Panc1 (cell line): ENCODE measurements at regions not wholly inside any gene's neighbourhood (a gene's known extent, or its start where the extent isn't known, plus 50 kb on each side); places are given as distances from the start of the nearest gene placed in this dataset.

ENCODE experiments used
- ATAC-seq: fragments of 200-7000 bp; cut with Tn5 transposase; 2 replicates; pipeline ENCODE4 v1.9.1; 2020; ENCODE audit warnings: mild to moderate bottlenecking, moderate library complexity
- BruUV-seq: library from RNA; stranded (reverse); fragments of 400-500 nt; replicated peaks from 2 replicates; lab custom pipeline; 2021; lab: Mats Ljungman, UMichigan
- CTCF ChIA-PET: fragments of 300-600 bp; sonication (Branson Sonifier 250); formaldehyde crosslinking; loops from one replicate; lab custom pipeline; 2022; ENCODE audit warnings: antibody characterized with exemption; lab: Charles Lee
- POLR2A ChIA-PET: fragments of 300-600 bp; sonication (Branson Sonifier 250); formaldehyde crosslinking; loops from one replicate; lab custom pipeline; 2022; ENCODE audit warnings: antibody characterized with exemption; lab: Charles Lee
- DNase-seq: peaks from one replicate; pipeline ENCODE4 v3.0.0-alpha.2; 2010; ENCODE audit warnings: low read depth, low spot score
- H3K27ac ChIP-seq: 2 replicates; pipeline ENCODE4 v1.5.1; 2011; ENCODE audit warnings: mild to moderate bottlenecking, low read length, inconsistent platforms
- H3K27me3 ChIP-seq: fragments of 200-500 bp; sonication (Bioruptor generic); 2 replicates; pipeline ENCODE4 v1.6.0; 2014; ENCODE audit warnings: low read length, inconsistent platforms; ENCODE audit not compliant: control insufficient read depth, insufficient read depth
- H3K36me3 ChIP-seq: fragments of 200-500 bp; sonication (Bioruptor generic); 2 replicates; pipeline ENCODE4 v1.5.1; 2014; ENCODE audit warnings: inconsistent platforms, mild to moderate bottlenecking, low read length, moderate library complexity; ENCODE audit not compliant: control insufficient read depth, insufficient read depth
- H3K4me1 ChIP-seq: 2 replicates; pipeline ENCODE4 v1.5.1; 2011; ENCODE audit warnings: inconsistent platforms, mild to moderate bottlenecking, low read length, moderate library complexity; ENCODE audit not compliant: control insufficient read depth, insufficient read depth
- H3K4me3 ChIP-seq, 2 experiments: 2 replicates each; pipeline ENCODE4 v1.5.1; 2011 to 2012; ENCODE audit warnings: low read depth in 2 of 2, low read length in 2 of 2, mild to moderate bottlenecking in 2 of 2, inconsistent platforms in 1 of 2, moderate library complexity in 1 of 2
- H3K9me3 ChIP-seq: fragments of 200-500 bp; sonication (Bioruptor generic); 2 replicates; pipeline ENCODE4 v1.5.1; 2014; ENCODE audit warnings: low read depth, mild to moderate bottlenecking, inconsistent platforms, low read length, moderate library complexity; ENCODE audit not compliant: control insufficient read depth, insufficient read depth
- CTCF ChIP-seq: fragments of 450-650 bp; IDR thresholded peaks from 2 replicates; pipeline ENCODE4 v1.5.1; 2017; ENCODE audit warnings: mild to moderate bottlenecking
- POLR2AphosphoS5 ChIP-seq: IDR thresholded peaks from 2 replicates; pipeline ENCODE4 v1.6.1; 2012; ENCODE audit warnings: mild to moderate bottlenecking, low read depth, low read length, moderate library complexity
- REST ChIP-seq, 2 experiments: IDR thresholded peaks; 2 replicates each; pipeline ENCODE4 v1.6.1; 2011 to 2012; ENCODE audit warnings: low read depth in 2 of 2, control low read depth in 1 of 2, low read length in 1 of 2, mild to moderate bottlenecking in 1 of 2, moderate library complexity in 1 of 2; ENCODE audit not compliant: insufficient read depth in 1 of 2
- SIN3A ChIP-seq: IDR thresholded peaks from 2 replicates; pipeline ENCODE4 v1.6.1; 2012; ENCODE audit warnings: low read depth, mild to moderate bottlenecking, low read length, moderate library complexity, borderline replicate concordance; ENCODE audit not compliant: insufficient read depth
- TCF7L2 ChIP-seq: IDR thresholded peaks from 2 replicates; pipeline ENCODE4 v1.6.1; 2011; ENCODE audit warnings: mild to moderate bottlenecking, low read depth, low read length, inconsistent platforms
- in situ Hi-C: cut with HindIII; loops from 2 replicates; pipeline ENCODE4 v1.10.0; 2016; ENCODE audit warnings: low sequenced_read_pairs, low pct_unique_long_range_greater_than_20kb
- intact Hi-C: fragments of 100-400 bp; cut with micrococcal nuclease; formaldehyde crosslinking; loops from one replicate; pipeline ENCODE4 v1.10.0; 2022; ENCODE audit not compliant: unreplicated experiment

GRCh38 chr2:7206111-7206810 is 289.0 kb downstream of the RNF144A start:
- Histone ChIP-seq H3K9me3 (no peaks in the 10 kb centered on the region), H3K27me3 (no peaks in the 10 kb centered on the region), H3K4me3 (no peak overlapping the region), H3K27ac (no peak overlapping the region), H3K4me1 (no peaks in the 10 kb centered on the region), H3K36me3 (no peaks in the 10 kb centered on the region)
- POLR2A ChIA-PET, result no interaction called here
- intact Hi-C loops, result loop anchor here (5.0 kb wide), 1 partner anchor 131 kb away; no protein-coding TSS in a partner anchor
- in situ Hi-C loops, result no loop called here
- CTCF ChIA-PET, result no interaction called here
- BruUV-seq, result no TSS peak
- ATAC-seq, result no peak
- TF ChIP-seq TCF7L2 (no peak), SIN3A (no peak), REST (IDR thresholded peaks at IDR 0.05; ENCODE audit: insufficient read depth in 1 of 2, low read depth in 2 of 2, low read length in 1 of 2) (no peak), POLR2AphosphoS5 (no peak), CTCF (no peak)
- no peak for DNase-seq

- in situ Hi-C loops (no loop called here), intact Hi-C loops (loop anchor here (5.0 kb wide), 1 partner anchor 130 kb away; no protein-coding TSS in a partner anchor)
- ChIA-PET CTCF (no interaction called here), POLR2A (no interaction called here)
- H3K4me1 ChIP-seq, result no peaks in the 10 kb centered on the region
- BruUV-seq, result no TSS peak
- no peak overlapping the region for H3K4me3 ChIP-seq
- H3K27me3 ChIP-seq, result no peaks in the 10 kb centered on the region
- no peaks in the 10 kb centered on the region for H3K9me3 ChIP-seq
- H3K27ac ChIP-seq, result no peak overlapping the region
- TF ChIP-seq CTCF, result no peak
- no peak for TF ChIP-seq TCF7L2
- TF ChIP-seq REST (IDR thresholded peaks at IDR 0.05; ENCODE audit: insufficient read depth in 1 of 2, low read depth in 2 of 2, low read length in 1 of 2), result no peak
- TF ChIP-seq SIN3A, result no peak
- TF ChIP-seq POLR2AphosphoS5, result no peak
- no peaks in the 10 kb centered on the region for H3K36me3 ChIP-seq
- no peak for ATAC-seq
- no peak for DNase-seq
These were observed 290.4 kb downstream of the RNF144A start for GRCh38 chr2:7207631-7208030.
